Mesenchymal stem cell (in vitro differentiated cells and primary cell): ENCODE measurements at regions not wholly inside any gene's neighbourhood (a gene's known extent, or its start where the extent isn't known, plus 50 kb on each side); places are given as distances from the start of the nearest gene placed in this dataset.
A peak's percentile ranks its signal among the peaks of the same experiment; 100 is the strongest.

ENCODE experiments used
- DNase-seq: peaks from one replicate; pipeline ENCODE4 v3.0.0-alpha.2; 2013
- H2AFZ ChIP-seq: one replicate; pipeline ENCODE4 v1.6.1; 2013; ENCODE audit warnings: low read depth, mild to moderate bottlenecking, control low read depth, inconsistent platforms, low read length, moderate library complexity
- H2AK5ac ChIP-seq: 2 replicates; pipeline ENCODE4 v1.6.1; 2013; ENCODE audit warnings: low read length, moderate library complexity, mild to moderate bottlenecking, inconsistent platforms; ENCODE audit not compliant: severe bottlenecking
- H2BK120ac ChIP-seq: one replicate; pipeline ENCODE4 v1.6.1; 2013; ENCODE audit warnings: low read depth, mild to moderate bottlenecking, inconsistent platforms, low read length, moderate library complexity
- H2BK12ac ChIP-seq, 2 experiments: one replicate each; pipeline ENCODE4 v1.6.1; 2013; ENCODE audit warnings: inconsistent platforms in 2 of 2, low read length in 2 of 2, mild to moderate bottlenecking in 2 of 2, moderate library complexity in 2 of 2, control low read depth in 1 of 2
- H2BK15ac ChIP-seq: one replicate; pipeline ENCODE4 v1.6.1; 2013; ENCODE audit warnings: mild to moderate bottlenecking, low read depth, inconsistent platforms; ENCODE audit not compliant: poor library complexity, severe bottlenecking
- H2BK5ac ChIP-seq: 2 replicates; pipeline ENCODE4 v1.6.1; 2013; ENCODE audit warnings: low read depth, mild to moderate bottlenecking, low read length, control low read depth, inconsistent platforms; ENCODE audit not compliant: poor library complexity, severe bottlenecking
- H3K14ac ChIP-seq, 2 experiments: one replicate each; pipeline ENCODE4 v1.6.1; 2013; ENCODE audit warnings: inconsistent platforms in 2 of 2, low read length in 2 of 2, control low read depth in 1 of 2, mild to moderate bottlenecking in 1 of 2, moderate library complexity in 1 of 2
- H3K18ac ChIP-seq, 2 experiments: one replicate each; pipeline ENCODE4 v1.6.1; 2013; ENCODE audit warnings: inconsistent platforms in 2 of 2, low read length in 2 of 2, control low read depth in 1 of 2, low read depth in 1 of 2, mild to moderate bottlenecking in 1 of 2
- H3K23ac ChIP-seq, 2 experiments: one replicate each; pipeline ENCODE4 v1.6.1; 2013; ENCODE audit warnings: inconsistent platforms in 2 of 2, low read length in 2 of 2, mild to moderate bottlenecking in 2 of 2, moderate library complexity in 2 of 2, control low read depth in 1 of 2
- H3K27ac ChIP-seq: 2 replicates; pipeline ENCODE4 v1.5.1; 2013; ENCODE audit warnings: mild to moderate bottlenecking, moderate library complexity, low read length, control low read depth, inconsistent platforms; ENCODE audit not compliant: poor library complexity, severe bottlenecking
- H3K27me3 ChIP-seq, 2 experiments: 2 replicates each; pipeline versions ENCODE4 v1.6.1 to v1.7.0; 2013; ENCODE audit warnings: low read length in 2 of 2, mild to moderate bottlenecking in 2 of 2, moderate library complexity in 2 of 2, control low read depth in 1 of 2, inconsistent platforms in 1 of 2; ENCODE audit not compliant: control insufficient read depth in 1 of 2, insufficient read depth in 1 of 2
- H3K36me3 ChIP-seq, 2 experiments: 2 replicates each; pipeline versions ENCODE4 v1.6.1 to v1.7.0; 2013; ENCODE audit warnings: low read length in 2 of 2, control low read depth in 1 of 2, inconsistent platforms in 1 of 2, low read depth in 1 of 2, mild to moderate bottlenecking in 1 of 2; ENCODE audit not compliant: insufficient read depth in 2 of 2, control insufficient read depth in 1 of 2
- H3K4ac ChIP-seq, 2 experiments: one replicate each; pipeline ENCODE4 v1.6.1; 2013; ENCODE audit warnings: inconsistent platforms in 2 of 2, low read length in 2 of 2, mild to moderate bottlenecking in 2 of 2, moderate library complexity in 2 of 2, control low read depth in 1 of 2, low read depth in 1 of 2
- H3K4me1 ChIP-seq: 2 replicates; pipeline ENCODE4 v1.6.1; 2013; ENCODE audit warnings: low read depth, low read length, control low read depth; ENCODE audit not compliant: control insufficient read depth, insufficient read depth
- H3K4me2 ChIP-seq: 2 replicates; pipeline ENCODE4 v1.6.1; 2013; ENCODE audit warnings: low read length, mild to moderate bottlenecking, inconsistent platforms; ENCODE audit not compliant: poor library complexity, severe bottlenecking
- H3K4me3 ChIP-seq, 2 experiments: 2 replicates each; pipeline versions ENCODE4 v1.5.1 to v1.7.0; 2013; ENCODE audit warnings: low read length in 2 of 2, mild to moderate bottlenecking in 2 of 2, control low read depth in 1 of 2, low read depth in 1 of 2; ENCODE audit not compliant: insufficient read depth in 1 of 2
- H3K79me1 ChIP-seq: replicated peaks from 2 replicates; pipeline ENCODE4 v1.6.1; 2013; ENCODE audit warnings: mild to moderate bottlenecking, control low read depth, low read length, inconsistent platforms; ENCODE audit not compliant: poor library complexity, severe bottlenecking
- H3K9ac ChIP-seq: 2 replicates; pipeline ENCODE4 v1.7.0; 2013; ENCODE audit warnings: mild to moderate bottlenecking, low read length, moderate library complexity
- H3K9me3 ChIP-seq: 2 replicates; pipeline ENCODE4 v1.7.0; 2013; ENCODE audit warnings: mild to moderate bottlenecking, low read length; ENCODE audit not compliant: control insufficient read depth
- H4K8ac ChIP-seq: one replicate; pipeline ENCODE4 v1.6.1; 2013; ENCODE audit warnings: inconsistent platforms, mild to moderate bottlenecking, low read length, moderate library complexity
- H4K91ac ChIP-seq: one replicate; pipeline ENCODE4 v1.6.1; 2013; ENCODE audit warnings: mild to moderate bottlenecking, low read length, inconsistent platforms
- WGBS: methylation state at CpG from one replicate; pipeline ENCODE4 v1.1.7; 2013; ENCODE audit warnings: mixed read lengths; 5-methylcytosine and 5-hydroxymethylcytosine counted together

DNA sequence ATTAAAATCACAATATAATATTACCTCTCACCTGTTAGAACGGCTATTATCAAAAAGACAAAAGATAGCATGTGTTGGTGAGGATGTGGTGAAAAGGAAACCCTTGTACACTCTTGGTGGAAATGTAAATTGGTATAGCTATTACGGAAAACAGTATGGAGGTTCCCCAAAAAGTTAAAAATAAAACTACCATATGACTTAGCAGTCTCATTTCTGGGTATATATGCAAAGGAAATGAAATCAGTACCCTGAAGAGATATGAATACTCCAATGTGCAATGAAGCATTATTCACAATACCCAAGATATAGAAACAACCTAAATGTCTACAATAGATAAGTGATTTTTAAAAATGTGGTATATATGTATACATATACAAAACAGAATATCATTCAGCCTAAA, 199.9 kb downstream of the SNX18 start:
- Histone ChIP-seq H3K4ac (no peak overlapping the region), H3K9ac (no peak overlapping the region), H3K14ac (no peak overlapping the region), H2AFZ (no peak overlapping the region), H3K9me3 (peaks cover 5% of the 10 kb centered on the region), H2BK12ac (no peak overlapping the region), H3K27me3 (no peaks in the 10 kb centered on the region), H2BK120ac (no peak overlapping the region), H2AK5ac (no peak overlapping the region), H3K4me1 (peaks cover 14% of the 10 kb centered on the region), H3K4me3 (no peak overlapping the region), H3K36me3 (no peaks in the 10 kb centered on the region), H3K27ac (no peak overlapping the region), H2BK15ac (no peak overlapping the region), H3K18ac (no peak overlapping the region), H4K91ac (no peak overlapping the region), H3K4me2 (no peak overlapping the region), H4K8ac (no peak overlapping the region), H3K79me1 (no peaks in the 10 kb centered on the region), H2BK5ac (no peak overlapping the region), H3K23ac (no peak overlapping the region)
- WGBS, result 100% methylated on average over 1 of the region's 2 CpGs
- DNase-seq, result no peak

DNA sequence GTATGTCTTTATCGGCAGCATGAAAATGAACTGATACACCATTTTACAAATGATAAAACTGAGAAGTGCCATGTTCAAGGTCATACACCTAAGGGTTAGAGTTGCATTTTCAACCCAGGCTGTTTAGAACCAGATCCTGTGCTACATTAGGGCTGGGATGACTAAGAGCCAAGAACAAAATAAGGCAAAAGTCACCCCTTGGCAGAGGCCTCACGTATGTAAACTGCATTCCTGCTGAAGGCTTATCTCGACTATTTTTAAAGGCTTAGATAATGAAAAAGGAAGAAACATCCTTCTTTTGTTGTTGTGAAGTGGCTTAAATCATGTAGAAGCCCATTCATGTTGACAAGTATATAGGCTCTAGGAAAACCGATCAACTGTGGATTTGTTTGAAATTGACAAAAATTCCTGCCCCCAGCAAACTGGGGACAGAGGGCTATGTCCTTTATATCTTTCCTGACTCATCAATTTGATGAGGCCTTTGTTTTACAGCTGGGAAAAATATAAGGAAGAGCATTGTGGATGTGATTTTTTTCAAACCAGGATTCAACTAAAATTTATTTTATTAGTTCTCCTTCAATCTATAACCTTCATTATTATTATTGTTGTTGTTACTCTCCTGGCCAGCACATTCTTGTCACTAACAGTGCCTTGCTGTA, 196.5 kb downstream of the SNX18 start:
- Histone ChIP-seq H3K23ac (no peak overlapping the region), H2BK5ac (no peak overlapping the region), H2BK15ac (peak overlapping the region; percentile 15), H2AFZ (no peak overlapping the region), H3K18ac (peak overlapping the region in 1 of 2 experiments; percentile 81), H3K14ac (no peak overlapping the region), H4K8ac (no peak overlapping the region), H2BK120ac (no peak overlapping the region), H3K79me1 (no peaks in the 10 kb centered on the region), H3K4me2 (no peak overlapping the region), H3K27me3 (no peaks in the 10 kb centered on the region), H4K91ac (no peak overlapping the region), H3K4me3 (no peak overlapping the region), H2BK12ac (peak overlapping the region; percentile 12 to 85), H3K9ac (no peak overlapping the region), H3K27ac (no peak overlapping the region), H3K9me3 (peaks cover 5% of the 10 kb centered on the region), H3K36me3 (no peaks in the 10 kb centered on the region), H2AK5ac (no peak overlapping the region), H3K4ac (peak overlapping the region in 1 of 2 experiments; percentile 6), H3K4me1 (peaks cover 2% of the 10 kb centered on the region)
- WGBS, result 24% methylated on average over 3 of the region's 4 CpGs
- DNase-seq, result peak; percentile 45

GRCh38 chr5:54709096-54709495, 191.5 kb downstream of the SNX18 start:
- H3K27me3 ChIP-seq, result no peaks in the 10 kb centered on the region
- H2BK5ac ChIP-seq, result no peak overlapping the region
- no peak overlapping the region for H3K4me3 ChIP-seq
- no peak overlapping the region for H4K91ac ChIP-seq
- H3K27ac ChIP-seq, result no peak overlapping the region
- no peak overlapping the region for H3K14ac ChIP-seq
- DNase-seq, result no peak
- no peak overlapping the region for H3K9ac ChIP-seq
- no peak overlapping the region for H3K4me2 ChIP-seq
- H3K79me1 ChIP-seq, result no peaks in the 10 kb centered on the region
- no peak overlapping the region for H2AK5ac ChIP-seq
- no peak overlapping the region for H3K18ac ChIP-seq
- no peak overlapping the region for H2AFZ ChIP-seq
- H2BK12ac ChIP-seq, result no peak overlapping the region
- no peak overlapping the region for H2BK120ac ChIP-seq
- no peak overlapping the region for H3K4ac ChIP-seq
- no peak overlapping the region for H4K8ac ChIP-seq
- no peak overlapping the region for H2BK15ac ChIP-seq
- H3K23ac ChIP-seq, result no peak overlapping the region
- H3K9me3 ChIP-seq, result no peaks in the 10 kb centered on the region
- H3K4me1 ChIP-seq, result no peaks in the 10 kb centered on the region
- 65% methylated on average over 1 of the region's 2 CpGs for WGBS
- no peaks in the 10 kb centered on the region for H3K36me3 ChIP-seq

DNA sequence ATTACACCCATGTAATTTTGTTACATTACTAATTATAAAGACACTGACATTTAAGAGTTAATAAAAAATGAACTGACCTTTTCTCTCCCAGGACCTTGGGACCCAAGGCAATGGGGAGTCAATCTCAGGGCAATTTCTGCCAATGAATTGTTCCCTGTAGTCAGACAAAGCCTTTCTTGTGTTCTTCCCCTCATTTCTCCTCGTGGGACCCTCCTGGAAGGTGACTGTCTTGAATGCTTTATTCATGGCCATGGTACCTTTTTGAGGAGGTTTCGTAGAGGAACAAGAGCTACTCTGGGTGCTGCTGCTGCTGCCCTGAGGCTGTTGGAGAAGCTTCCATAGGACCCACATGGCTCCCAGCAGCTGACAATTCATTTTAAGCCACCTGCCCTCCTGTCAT, 190.3 kb downstream of the SNX18 start:
- Histone ChIP-seq H4K8ac (no peak overlapping the region), H3K4me1 (peaks cover 6% of the 10 kb centered on the region), H3K18ac (peak overlapping the region in 1 of 2 experiments; percentile 78), H2BK120ac (peak overlapping the region; percentile 2), H3K4me2 (no peak overlapping the region), H3K23ac (no peak overlapping the region), H3K36me3 (no peaks in the 10 kb centered on the region), H3K9ac (no peak overlapping the region), H3K9me3 (no peaks in the 10 kb centered on the region), H3K4me3 (no peak overlapping the region), H2BK12ac (peak overlapping the region in 1 of 2 experiments; percentile 54), H3K27me3 (no peaks in the 10 kb centered on the region), H2AFZ (no peak overlapping the region), H2AK5ac (no peak overlapping the region), H4K91ac (no peak overlapping the region), H2BK15ac (no peak overlapping the region), H2BK5ac (no peak overlapping the region), H3K79me1 (no peaks in the 10 kb centered on the region), H3K4ac (no peak overlapping the region), H3K14ac (no peak overlapping the region), H3K27ac (no peak overlapping the region)
- WGBS, result 100% methylated on average over 2 of the region's 2 CpGs
- DNase-seq, result no peak
